Trophoblast cell (in vitro differentiated cells and primary cell): ENCODE measurements at regions not wholly inside any gene's neighbourhood (a gene's known extent, or its start where the extent isn't known, plus 50 kb on each side); places are given as distances from the start of the nearest gene placed in this dataset.

ENCODE experiments used
- DNase-seq, 2 donors: peaks; one replicate each; pipeline ENCODE4 v3.0.0-alpha.2; 2016
- H2AFZ ChIP-seq: 2 replicates; pipeline ENCODE4 v1.6.1; 2013; ENCODE audit warnings: low read length, moderate library complexity, mild to moderate bottlenecking; ENCODE audit not compliant: insufficient read depth, poor library complexity
- H2AK5ac ChIP-seq: 2 replicates; pipeline ENCODE4 v1.6.1; 2013; ENCODE audit warnings: mild to moderate bottlenecking, low read length
- H2BK120ac ChIP-seq: 2 replicates; pipeline ENCODE4 v1.6.1; 2013; ENCODE audit warnings: low read length, mild to moderate bottlenecking, moderate library complexity; ENCODE audit not compliant: insufficient read depth, poor library complexity
- H2BK12ac ChIP-seq: 2 replicates; pipeline ENCODE4 v1.6.1; 2013; ENCODE audit warnings: mild to moderate bottlenecking, low read length, moderate library complexity
- H2BK5ac ChIP-seq: 2 replicates; pipeline ENCODE4 v1.6.1; 2013; ENCODE audit warnings: low read length, low read depth, moderate library complexity, mild to moderate bottlenecking; ENCODE audit not compliant: poor library complexity
- H3K14ac ChIP-seq: 2 replicates; pipeline ENCODE4 v1.6.1; 2013; ENCODE audit warnings: mild to moderate bottlenecking, low read length
- H3K18ac ChIP-seq: 2 replicates; pipeline ENCODE4 v1.6.1; 2013; ENCODE audit warnings: mild to moderate bottlenecking, low read length
- H3K23ac ChIP-seq: 2 replicates; pipeline ENCODE4 v1.6.1; 2013; ENCODE audit warnings: low read length
- H3K27ac ChIP-seq: 2 replicates; pipeline ENCODE4 v1.5.1; 2013; ENCODE audit warnings: low read depth, mild to moderate bottlenecking, inconsistent platforms, low read length, moderate library complexity
- H3K27me3 ChIP-seq: 2 replicates; pipeline ENCODE4 v1.6.1; 2013; ENCODE audit warnings: inconsistent platforms, mild to moderate bottlenecking, low read length, moderate library complexity; ENCODE audit not compliant: insufficient read depth
- H3K36me3 ChIP-seq, 2 experiments: 1 replicate in 1 of 2; 2 replicates in 1 of 2; pipeline ENCODE4 v1.6.1; 2013; ENCODE audit warnings: low read length in 2 of 2, mild to moderate bottlenecking in 2 of 2, moderate library complexity in 1 of 2; ENCODE audit not compliant: insufficient read depth in 2 of 2, control insufficient read depth in 1 of 2
- H3K4ac ChIP-seq: 2 replicates; pipeline ENCODE4 v1.6.1; 2013; ENCODE audit warnings: low read depth, mild to moderate bottlenecking, low read length, moderate library complexity
- H3K4me1 ChIP-seq, 2 experiments: 1 replicate in 1 of 2; 2 replicates in 1 of 2; pipeline ENCODE4 v1.6.1; 2013; ENCODE audit warnings: low read length in 2 of 2, mild to moderate bottlenecking in 2 of 2, moderate library complexity in 1 of 2; ENCODE audit not compliant: insufficient read depth in 2 of 2, control insufficient read depth in 1 of 2
- H3K4me2 ChIP-seq: 2 replicates; pipeline ENCODE4 v1.6.1; 2013; ENCODE audit warnings: inconsistent platforms, mild to moderate bottlenecking, low read length, moderate library complexity
- H3K4me3 ChIP-seq: 2 replicates; pipeline ENCODE4 v1.5.1; 2013; ENCODE audit warnings: mild to moderate bottlenecking, low read depth, low read length, inconsistent platforms
- H3K79me1 ChIP-seq: one replicate; pipeline ENCODE4 v1.6.1; 2013; ENCODE audit warnings: low read length
- H3K79me2 ChIP-seq: 2 replicates; pipeline ENCODE4 v1.6.1; 2013; ENCODE audit warnings: low read length, mild to moderate bottlenecking; ENCODE audit not compliant: control insufficient read depth, insufficient read depth, poor library complexity
- H3K9ac ChIP-seq: 2 replicates; pipeline ENCODE4 v1.6.1; 2013; ENCODE audit warnings: mild to moderate bottlenecking, low read length
- H3K9me3 ChIP-seq: 2 replicates; pipeline ENCODE4 v1.6.1; 2013; ENCODE audit warnings: low read depth, mild to moderate bottlenecking, control low read depth, inconsistent platforms, low read length; ENCODE audit not compliant: insufficient read depth
- H4K12ac ChIP-seq: 2 replicates; pipeline ENCODE4 v1.6.1; 2013; ENCODE audit warnings: low read depth, mild to moderate bottlenecking, low read length, moderate library complexity
- H4K8ac ChIP-seq: 2 replicates; pipeline ENCODE4 v1.6.1; 2013; ENCODE audit warnings: low read depth, mild to moderate bottlenecking, low read length, moderate library complexity
- H4K91ac ChIP-seq: one replicate; pipeline ENCODE4 v1.6.1; 2013; ENCODE audit warnings: low read depth, mild to moderate bottlenecking, low read length, moderate library complexity
- WGBS: extraction: QIAGEN DNeasy Blood & Tissue Kit; methylation state at CpG from one replicate; pipeline ENCODE4 v1.1.7; 2013; ENCODE audit warnings: missing lambda C conversion rate; ENCODE audit not compliant: insufficient read length, insufficient coverage; ENCODE audit errors: extremely low coverage; 5-methylcytosine and 5-hydroxymethylcytosine counted together

- H2BK12ac ChIP-seq: no peak overlapping the region
- H3K27ac ChIP-seq: no peak overlapping the region
- H3K27me3 ChIP-seq: no peaks in the 10 kb centered on the region
- peaks cover 0 to 2% of the 10 kb centered on the region in 2 experiments for H3K4me1 ChIP-seq
- H2BK5ac ChIP-seq: no peak overlapping the region
- no peak overlapping the region for H4K12ac ChIP-seq
- no peak overlapping the region for H2BK120ac ChIP-seq
- H3K79me2 ChIP-seq: no peaks in the 10 kb centered on the region
- no peak overlapping the region for H3K9ac ChIP-seq
- H4K8ac ChIP-seq: no peak overlapping the region
- H3K4ac ChIP-seq: no peak overlapping the region
- H3K4me3 ChIP-seq: no peak overlapping the region
- no peak for DNase-seq
- H2AK5ac ChIP-seq: no peak overlapping the region
- H3K14ac ChIP-seq: no peak overlapping the region
- no peak overlapping the region for H4K91ac ChIP-seq
- H3K23ac ChIP-seq: no peak overlapping the region
- no peaks in the 10 kb centered on the region for H3K9me3 ChIP-seq
- H3K4me2 ChIP-seq: no peak overlapping the region
- H3K18ac ChIP-seq: no peak overlapping the region
- H2AFZ ChIP-seq: no peak overlapping the region
- no peaks in the 10 kb centered on the region for H3K79me1 ChIP-seq
- H3K36me3 ChIP-seq: no peaks in the 10 kb centered on the region
- WGBS: no CpG with 5 or more reads among the region's 2 CpGs
Measured at GRCh38 chr6:56802584-56802983, 152.3 kb upstream of the BEND6 start.

- Histone ChIP-seq H4K8ac (no peak overlapping the region), H3K18ac (no peak overlapping the region), H3K14ac (no peak overlapping the region), H3K9ac (no peak overlapping the region), H3K27ac (no peak overlapping the region), H3K4me3 (no peak overlapping the region), H2AK5ac (no peak overlapping the region), H2BK120ac (no peak overlapping the region), H3K9me3 (no peaks in the 10 kb centered on the region), H2BK12ac (no peak overlapping the region), H3K4ac (no peak overlapping the region), H2BK5ac (no peak overlapping the region), H4K91ac (no peak overlapping the region), H3K23ac (no peak overlapping the region), H2AFZ (no peak overlapping the region), H3K79me2 (no peaks in the 10 kb centered on the region), H3K27me3 (no peaks in the 10 kb centered on the region), H4K12ac (no peak overlapping the region), H3K36me3 (no peaks in the 10 kb centered on the region), H3K4me1 (peaks cover 0 to 2% of the 10 kb centered on the region in 2 experiments), H3K79me1 (no peaks in the 10 kb centered on the region), H3K4me2 (no peak overlapping the region)
- WGBS: no CpG with 5 or more reads among the region's 3 CpGs
- no peak for DNase-seq
Measured at GRCh38 chr6:56799989-56800388, 154.9 kb upstream of the BEND6 start.

GRCh38 chr6:56798163-56798562, 155.5 kb upstream of the DST start:
- Histone ChIP-seq H2BK120ac (no peak overlapping the region), H3K14ac (no peak overlapping the region), H4K12ac (no peak overlapping the region), H3K4me2 (no peak overlapping the region), H4K91ac (no peak overlapping the region), H3K9me3 (no peaks in the 10 kb centered on the region), H3K23ac (no peak overlapping the region), H2BK12ac (no peak overlapping the region), H3K9ac (no peak overlapping the region), H2AK5ac (no peak overlapping the region), H4K8ac (no peak overlapping the region), H3K18ac (no peak overlapping the region), H3K4me3 (no peak overlapping the region), H3K4ac (no peak overlapping the region), H3K36me3 (no peaks in the 10 kb centered on the region), H3K79me1 (no peaks in the 10 kb centered on the region), H3K79me2 (no peaks in the 10 kb centered on the region), H3K27me3 (no peaks in the 10 kb centered on the region), H3K4me1 (no peaks in the 10 kb centered on the region), H2BK5ac (no peak overlapping the region), H2AFZ (no peak overlapping the region), H3K27ac (no peak overlapping the region)
- no CpG with 5 or more reads among the region's 2 CpGs for WGBS
- DNase-seq: no peak

GRCh38 chr6:56796196-56796532, 153.5 kb upstream of the DST start:
- Histone ChIP-seq H3K4me2 (no peak overlapping the region), H3K9me3 (no peaks in the 10 kb centered on the region), H3K18ac (no peak overlapping the region), H2BK12ac (no peak overlapping the region), H4K12ac (no peak overlapping the region), H2BK5ac (no peak overlapping the region), H3K4ac (no peak overlapping the region), H3K9ac (no peak overlapping the region), H3K27ac (no peak overlapping the region), H3K79me1 (no peaks in the 10 kb centered on the region), H3K14ac (no peak overlapping the region), H3K79me2 (peaks cover 3% of the 10 kb centered on the region), H3K27me3 (no peaks in the 10 kb centered on the region), H2AFZ (no peak overlapping the region), H3K23ac (no peak overlapping the region), H4K8ac (no peak overlapping the region), H2AK5ac (no peak overlapping the region), H3K4me1 (no peaks in the 10 kb centered on the region), H3K36me3 (no peaks in the 10 kb centered on the region), H2BK120ac (no peak overlapping the region), H4K91ac (no peak overlapping the region), H3K4me3 (no peak overlapping the region)
- peak in 1 of 2 donors; percentile 35 for DNase-seq
- no CpG with 5 or more reads among the region's 1 CpG for WGBS
